ENCODE measurements at regions not wholly inside any gene's neighbourhood (a gene's known extent, or its start where the extent isn't known, plus 50 kb on each side); places are given as distances from the start of the nearest gene placed in this dataset.

DNA sequence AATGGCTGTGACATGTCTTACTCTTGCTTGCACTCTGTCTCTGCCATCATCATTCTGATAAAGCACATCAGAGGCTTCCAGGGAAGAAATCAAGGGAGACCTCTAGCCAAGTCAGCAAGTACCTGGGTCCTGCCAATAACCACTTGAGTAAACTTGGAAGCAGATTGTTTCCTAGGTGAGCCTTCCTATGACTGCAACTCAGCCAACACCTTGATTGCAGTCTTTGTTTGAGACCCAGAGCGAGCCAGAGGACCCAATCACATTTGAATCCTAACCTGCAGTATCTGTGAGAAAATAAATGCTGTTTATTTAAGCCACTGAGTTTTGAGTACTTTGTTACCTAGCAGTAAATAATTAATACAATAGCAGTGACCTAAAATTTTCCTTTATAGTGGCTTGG, 356.8 kb upstream of the CHD1 start:
- TF ChIP-seq CTCF (IDR thresholded peaks at IDR 0.05) = no peak

- no peak for TF ChIP-seq CTCF (IDR thresholded peaks at IDR 0.05)
These were observed 346.3 kb upstream of the CHD1 start for GRCh38 chr5:99275128-99275527.

DNA sequence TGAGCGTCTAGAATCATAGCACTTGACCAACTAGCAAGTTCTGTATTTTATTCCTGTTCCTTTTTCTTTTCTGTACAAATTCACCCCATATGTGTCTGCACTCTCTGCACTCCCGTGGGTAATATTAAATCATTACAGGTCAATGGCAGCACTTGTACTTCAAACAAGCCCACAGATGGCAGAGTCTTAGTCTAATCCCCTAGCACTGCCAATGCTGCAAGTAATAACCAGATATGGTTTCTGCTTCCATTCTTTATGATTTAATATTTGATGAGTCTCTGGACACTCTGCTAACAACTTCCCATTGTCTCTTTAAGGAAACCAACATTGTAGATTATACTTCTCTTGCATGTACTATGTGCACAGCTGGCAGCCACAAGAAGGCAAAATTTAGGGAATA, 343.8 kb upstream of the CHD1 start:
- TF ChIP-seq CTCF (IDR thresholded peaks at IDR 0.05) = no peak

- TF ChIP-seq CTCF (IDR thresholded peaks at IDR 0.05) = no peak
These were observed 330.0 kb upstream of the CHD1 start for GRCh38 chr5:99258819-99259218.

GRCh38 chr5:99248066-99248465, 319.3 kb upstream of the CHD1 start:
- TF ChIP-seq CTCF (IDR thresholded peaks at IDR 0.05) = no peak

DNA sequence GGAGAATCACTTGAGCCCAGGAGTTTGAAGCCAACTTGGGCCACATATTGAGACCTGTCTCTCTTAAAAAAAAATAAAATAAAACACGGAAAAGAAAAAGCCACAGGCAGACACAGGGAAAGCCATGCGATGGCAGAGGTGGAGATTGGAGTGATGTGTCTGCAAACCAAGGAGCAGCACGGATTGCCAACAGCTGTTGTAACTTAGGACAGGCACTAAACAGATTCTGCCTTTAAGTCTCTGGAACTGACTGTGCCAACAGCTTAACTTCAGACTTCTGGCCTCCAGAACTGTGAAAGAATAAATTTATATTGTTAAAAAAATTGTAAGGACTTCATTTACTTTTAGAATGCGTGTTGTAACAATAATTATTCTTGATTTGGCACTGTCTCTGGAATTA, 318.5 kb upstream of the CHD1 start:
- TF ChIP-seq CTCF (IDR thresholded peaks at IDR 0.05) = no peak

GRCh38 chr5:99243111-99243510, 314.3 kb upstream of the CHD1 start:
- no peak for TF ChIP-seq CTCF (IDR thresholded peaks at IDR 0.05)

- TF ChIP-seq CTCF (IDR thresholded peaks at IDR 0.05) = no peak
These were observed 311.1 kb upstream of the CHD1 start for GRCh38 chr5:99239826-99240360.
